Breast epithelium (tissue), 4 donors: ENCODE measurements at regions not wholly inside any gene's neighbourhood (a gene's known extent, or its start where the extent isn't known, plus 50 kb on each side); places are given as distances from the start of the nearest gene placed in this dataset.

Experiments used
- DNase-seq, 2 donors: peaks; one replicate each; pipeline ENCODE4 v3.0.0-alpha.2; 2019; ENCODE audit warnings: low spot score in 2 of 2
- H3K27ac ChIP-seq, 2 donors: fragments of 200-600 bp; sonication (generic) in 1 of 2; one replicate each; pipeline ENCODE4 v1.5.1; 2016 to 2019; ENCODE audit warnings: mild to moderate bottlenecking in 1 of 2
- H3K27me3 ChIP-seq, 2 donors: fragments of 200-600 bp; sonication (generic) in 1 of 2; one replicate each; pipeline versions ENCODE4 v1.5.1 to v1.6.0; 2017 to 2019; ENCODE audit warnings: control low read depth in 1 of 2, mild to moderate bottlenecking in 1 of 2
- H3K36me3 ChIP-seq: fragments of 200-600 bp; one replicate; pipeline ENCODE4 v1.5.1; 2019
- H3K4me1 ChIP-seq, 2 donors: fragments of 200-600 bp; sonication (generic); one replicate each; pipeline ENCODE4 v1.5.1; 2016 to 2019; ENCODE audit warnings: control low read depth in 1 of 2
- H3K4me3 ChIP-seq, 3 donors: fragments of 200-600 bp; sonication (generic); 1 replicate in 2 of 3; 2 replicates in 1 of 3; pipeline ENCODE4 v1.5.1; 2016 to 2019; ENCODE audit warnings: mild to moderate bottlenecking in 3 of 3, moderate library complexity in 2 of 3
- H3K9me3 ChIP-seq, 2 donors: fragments of 200-600 bp; sonication (generic) in 1 of 2; one replicate each; pipeline ENCODE4 v1.5.1; 2016 to 2019; ENCODE audit warnings: control low read depth in 1 of 2
- POLR2A ChIP-seq: fragments of 450-650 bp; IDR thresholded peaks from one replicate; pipeline ENCODE4 v1.6.1; 2016; ENCODE audit warnings: antibody characterized with exemption, mild to moderate bottlenecking, moderate library complexity
- POLR2AphosphoS5 ChIP-seq, 3 donors: sonication (generic); formaldehyde crosslinking; IDR thresholded peaks; one replicate each; pipeline ENCODE4 v1.6.1; 2017; ENCODE audit warnings: antibody characterized with exemption in 3 of 3
- intact Hi-C: fragments of 100-400 bp; cut with DNase I; formaldehyde crosslinking; loops from one replicate; pipeline ENCODE4 v1.15.1; 2023; ENCODE audit warnings: low total_unique reads
- TF ChIP-seq, protein P1 (sequence below), 3 donors: fragments of 450-650 bp; IDR thresholded peaks; one replicate each; pipeline ENCODE4 v1.5.1; 2016 to 2017; ENCODE audit warnings: antibody characterized with exemption in 3 of 3, mild to moderate bottlenecking in 3 of 3, moderate library complexity in 3 of 3

DNA sequence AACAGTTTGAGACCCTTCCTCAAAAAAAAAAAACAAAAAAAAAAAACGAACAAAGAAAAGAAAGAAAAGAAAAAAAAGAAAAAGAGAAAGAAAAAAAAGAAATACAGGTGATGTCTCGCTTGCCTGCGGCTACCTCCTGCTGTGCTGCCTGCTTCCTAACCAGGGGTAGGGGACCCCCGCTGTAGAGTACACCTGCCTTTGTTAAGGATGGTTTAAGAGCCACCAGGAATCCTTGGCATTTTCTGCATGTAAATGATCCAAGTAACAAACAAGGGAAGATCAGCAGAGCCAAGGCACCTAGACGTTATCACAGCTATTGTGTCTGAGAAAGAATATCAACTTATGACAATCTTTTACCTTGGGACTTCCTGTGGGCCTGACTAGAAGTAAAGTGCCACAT is 856.8 kb upstream of the GCFC2 start:
- Histone ChIP-seq H3K36me3 (no peaks in the 10 kb centered on the region), H3K27ac (no peak overlapping the region), H3K27me3 (no peaks in the 10 kb centered on the region), H3K4me3 (no peak overlapping the region), H3K4me1 (no peaks in the 10 kb centered on the region), H3K9me3 (no peaks in the 10 kb centered on the region)
- intact Hi-C loops: no loop called here
- DNase-seq: no peak
- TF ChIP-seq, protein P1, sequence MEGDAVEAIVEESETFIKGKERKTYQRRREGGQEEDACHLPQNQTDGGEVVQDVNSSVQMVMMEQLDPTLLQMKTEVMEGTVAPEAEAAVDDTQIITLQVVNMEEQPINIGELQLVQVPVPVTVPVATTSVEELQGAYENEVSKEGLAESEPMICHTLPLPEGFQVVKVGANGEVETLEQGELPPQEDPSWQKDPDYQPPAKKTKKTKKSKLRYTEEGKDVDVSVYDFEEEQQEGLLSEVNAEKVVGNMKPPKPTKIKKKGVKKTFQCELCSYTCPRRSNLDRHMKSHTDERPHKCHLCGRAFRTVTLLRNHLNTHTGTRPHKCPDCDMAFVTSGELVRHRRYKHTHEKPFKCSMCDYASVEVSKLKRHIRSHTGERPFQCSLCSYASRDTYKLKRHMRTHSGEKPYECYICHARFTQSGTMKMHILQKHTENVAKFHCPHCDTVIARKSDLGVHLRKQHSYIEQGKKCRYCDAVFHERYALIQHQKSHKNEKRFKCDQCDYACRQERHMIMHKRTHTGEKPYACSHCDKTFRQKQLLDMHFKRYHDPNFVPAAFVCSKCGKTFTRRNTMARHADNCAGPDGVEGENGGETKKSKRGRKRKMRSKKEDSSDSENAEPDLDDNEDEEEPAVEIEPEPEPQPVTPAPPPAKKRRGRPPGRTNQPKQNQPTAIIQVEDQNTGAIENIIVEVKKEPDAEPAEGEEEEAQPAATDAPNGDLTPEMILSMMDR (IDR thresholded peaks at IDR 0.05): no peak
- TF ChIP-seq POLR2AphosphoS5 (IDR thresholded peaks at IDR 0.05): no peak
- TF ChIP-seq POLR2A: no peak

DNA sequence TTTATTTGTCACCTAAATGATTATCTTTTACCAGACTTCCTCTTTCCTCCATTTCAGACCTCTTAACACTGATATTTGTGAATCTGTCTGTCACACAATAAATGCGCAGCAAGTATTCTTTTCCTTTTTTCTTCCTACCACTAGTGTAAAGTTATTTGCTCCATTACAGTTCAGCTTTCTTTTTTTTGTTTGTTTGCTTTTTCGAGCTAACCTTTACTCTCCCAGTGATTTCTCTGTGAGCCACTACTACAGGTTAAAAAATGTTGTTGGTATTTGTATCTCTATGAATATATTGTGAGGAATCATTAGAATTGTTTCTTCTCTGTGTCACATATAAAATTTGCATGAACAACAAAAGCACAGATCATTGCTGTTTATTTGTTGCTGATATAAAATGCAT is 854.0 kb upstream of the GCFC2 start:
- Histone ChIP-seq H3K4me3 (no peak overlapping the region), H3K27ac (no peak overlapping the region), H3K27me3 (no peaks in the 10 kb centered on the region), H3K36me3 (no peaks in the 10 kb centered on the region), H3K4me1 (no peaks in the 10 kb centered on the region), H3K9me3 (no peaks in the 10 kb centered on the region)
- intact Hi-C loops: no loop called here
- TF ChIP-seq POLR2AphosphoS5 (IDR thresholded peaks at IDR 0.05): no peak
- TF ChIP-seq, protein P1 (IDR thresholded peaks at IDR 0.05): no peak
- TF ChIP-seq POLR2A: no peak
- DNase-seq: no peak

DNA sequence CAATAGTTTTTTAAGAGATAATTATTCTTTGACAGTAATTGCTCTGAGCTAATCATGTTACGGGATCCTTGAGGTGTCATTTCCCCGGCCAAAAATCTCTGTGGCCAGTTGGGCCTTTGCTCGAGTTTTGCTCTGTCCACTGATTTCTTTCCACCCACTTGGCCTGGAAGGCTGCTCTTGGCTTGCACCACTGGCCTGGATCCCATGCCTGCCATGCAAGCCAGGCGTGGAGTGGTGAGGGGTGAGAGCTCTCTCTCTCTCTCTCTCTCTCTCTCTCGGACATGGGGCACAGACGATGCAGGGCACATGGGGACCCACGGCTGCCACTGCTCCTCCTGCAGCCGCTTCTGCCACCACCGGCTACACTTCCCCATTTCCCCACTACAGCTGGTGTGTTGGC is 853.0 kb upstream of the GCFC2 start:
- Histone ChIP-seq H3K27me3 (no peaks in the 10 kb centered on the region), H3K36me3 (no peaks in the 10 kb centered on the region), H3K9me3 (no peaks in the 10 kb centered on the region), H3K4me3 (no peak overlapping the region), H3K27ac (no peak overlapping the region), H3K4me1 (no peaks in the 10 kb centered on the region)
- no peak for DNase-seq
- intact Hi-C loops: no loop called here
- TF ChIP-seq POLR2AphosphoS5 (IDR thresholded peaks at IDR 0.05) (no peak), POLR2A (no peak)
- TF ChIP-seq, protein P1 (IDR thresholded peaks at IDR 0.05): no peak

DNA sequence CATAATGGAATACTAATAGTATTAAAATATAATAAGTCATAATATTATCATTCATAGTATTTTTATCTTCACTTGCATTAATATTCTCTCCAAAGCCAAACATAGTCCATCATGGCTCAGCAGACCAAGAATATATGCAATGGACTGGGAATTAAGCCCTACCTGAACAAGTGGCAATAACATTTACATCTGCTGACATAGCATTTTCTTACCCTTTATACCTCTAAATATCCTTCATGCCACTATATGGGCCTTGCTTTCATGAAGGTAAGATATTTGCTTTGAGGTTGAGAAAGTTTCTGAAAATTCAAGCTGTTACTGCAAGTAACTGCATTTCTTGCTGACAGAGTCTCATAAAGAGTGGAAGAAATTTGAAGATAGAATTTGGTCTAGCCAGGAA is 847.4 kb upstream of the GCFC2 start:
- Histone ChIP-seq H3K27ac (no peak overlapping the region), H3K4me3 (no peak overlapping the region), H3K9me3 (no peaks in the 10 kb centered on the region), H3K27me3 (no peaks in the 10 kb centered on the region), H3K4me1 (no peaks in the 10 kb centered on the region), H3K36me3 (no peaks in the 10 kb centered on the region)
- no peak for DNase-seq
- intact Hi-C loops: no loop called here
- TF ChIP-seq POLR2AphosphoS5 (IDR thresholded peaks at IDR 0.05): no peak
- TF ChIP-seq, protein P1 (IDR thresholded peaks at IDR 0.05): no peak
- TF ChIP-seq POLR2A: no peak

DNA sequence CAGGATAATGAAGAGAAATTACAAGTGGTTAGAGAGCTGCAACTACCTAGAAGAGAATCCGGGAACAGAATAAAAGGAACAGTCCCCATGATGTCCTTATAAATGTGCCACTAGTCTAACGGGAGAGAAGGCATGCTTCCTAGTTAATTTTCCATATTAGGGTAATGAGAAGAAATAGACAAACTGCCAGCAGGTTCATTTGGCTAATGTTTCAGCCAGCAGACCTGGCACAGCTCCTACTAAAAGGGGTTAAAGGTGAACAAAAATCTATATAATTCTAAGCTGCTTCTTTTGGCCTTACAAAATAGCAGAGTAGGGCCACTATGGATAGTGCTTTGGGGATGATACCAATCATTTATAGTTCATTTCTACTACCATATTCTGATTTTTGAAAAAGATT is 845.3 kb upstream of the GCFC2 start:
- no peak for DNase-seq
- H3K9me3 ChIP-seq: no peaks in the 10 kb centered on the region
- TF ChIP-seq, protein P1 (IDR thresholded peaks at IDR 0.05): no peak
- TF ChIP-seq POLR2A: no peak
- TF ChIP-seq POLR2AphosphoS5 (IDR thresholded peaks at IDR 0.05): no peak
- H3K27ac ChIP-seq: no peak overlapping the region
- no peaks in the 10 kb centered on the region for H3K27me3 ChIP-seq
- intact Hi-C loops: no loop called here
- H3K4me3 ChIP-seq: no peak overlapping the region
- H3K36me3 ChIP-seq: no peaks in the 10 kb centered on the region
- no peaks in the 10 kb centered on the region for H3K4me1 ChIP-seq
